Esophagus muscularis mucosa (tissue), 2 donors: ENCODE measurements at regions not wholly inside any gene's neighbourhood (a gene's known extent, or its start where the extent isn't known, plus 50 kb on each side); places are given as distances from the start of the nearest gene placed in this dataset.

Experiments used
- EP300 ChIP-seq: sonication (generic); formaldehyde crosslinking; IDR thresholded peaks from one replicate; pipeline ENCODE4 v1.6.1; 2017; ENCODE audit warnings: antibody characterized with exemption
- POLR2A ChIP-seq: fragments of 450-650 bp; IDR thresholded peaks from one replicate; pipeline ENCODE4 v1.6.1; 2017; ENCODE audit warnings: antibody characterized with exemption, moderate library complexity, mild to moderate bottlenecking, low read depth

DNA sequence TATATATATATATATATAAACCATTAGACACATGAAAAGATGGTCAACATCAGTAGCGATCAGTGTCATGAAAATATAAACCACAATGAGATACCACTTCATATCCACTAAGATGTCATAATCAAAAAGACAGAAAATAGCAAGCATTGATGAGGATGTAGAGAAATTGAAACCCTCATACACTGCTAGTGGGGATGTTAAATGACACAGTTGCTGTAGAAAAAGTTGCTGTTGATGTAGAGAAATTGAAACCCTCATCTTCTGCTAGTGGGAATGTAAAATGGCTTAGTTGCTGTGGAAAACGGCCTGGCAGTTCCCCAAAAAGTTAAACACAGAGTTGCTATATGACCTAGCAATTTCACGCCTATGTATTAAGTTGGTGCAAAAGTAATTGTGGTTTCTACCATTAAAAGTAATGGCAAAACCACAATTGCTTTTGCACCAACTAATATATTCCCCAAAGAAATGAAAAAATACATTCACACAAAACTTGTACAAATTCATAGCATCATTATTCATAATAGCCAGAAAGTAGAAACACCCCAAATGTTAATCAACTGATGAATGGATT lies 120.5 kb upstream of the ZWINT start:
- TF ChIP-seq POLR2A (no peak), EP300 (no peak)
